ENCODE measurements at regions not wholly inside any gene's neighbourhood (a gene's known extent, or its start where the extent isn't known, plus 50 kb on each side); places are given as distances from the start of the nearest gene placed in this dataset.

GRCh38 chr1:31501505-31501904, 74.8 kb upstream of the TINAGL1 start:
- Histone ChIP-seq H3K27ac (ENCODE audit: extremely low read length, insufficient read depth, low read length) (no peak overlapping the region), H3K9me3 (ENCODE audit: low read length) (no peaks in the 10 kb centered on the region), H3K4me2 (ENCODE audit: low read depth, low read length) (no peak overlapping the region), H3K4me1 (ENCODE audit: insufficient read depth, low read length) (peaks cover 46% of the 10 kb centered on the region), H3K4me3 (replicated peaks in 1 of 3; ENCODE audit: insufficient read depth in 1 of 3, low read depth in 2 of 3, low read length in 3 of 3) (no peak overlapping the region), H4K20me1 (ENCODE audit: insufficient read depth, low read length) (no peaks in the 10 kb centered on the region), H3K27me3 (ENCODE audit: control insufficient read depth in 1 of 2, insufficient read depth in 2 of 2, low read length in 2 of 2) (no peaks in the 10 kb centered on the region), H2AFZ (ENCODE audit: low read length) (no peak overlapping the region), H3K79me2 (ENCODE audit: insufficient read depth, low read length) (no peaks in the 10 kb centered on the region), H3K36me3 (replicated peaks in 1 of 2; ENCODE audit: control insufficient read depth in 1 of 2, insufficient read depth in 2 of 2, low read length in 2 of 2) (no peaks in the 10 kb centered on the region), H3K9ac (ENCODE audit: insufficient read depth, low read depth, low read length) (no peak overlapping the region)
- 44% methylated on average over 5 of the region's 5 CpGs for WGBS (ENCODE audit: low lambda C conversion rate)
- ATAC-seq = peak; percentile 80
- in situ Hi-C loops (cut with HindIII; ENCODE audit: extremely low pct_ligation_motif_present, low pct_unique_long_range_greater_than_20kb) (no loop called here), intact Hi-C loops (cut with micrococcal nuclease; ENCODE audit: unreplicated experiment) (loop anchor here (10.0 kb wide), 1 partner anchor 57 kb away; no protein-coding TSS in a partner anchor)
- POLR2A ChIA-PET = interaction anchor here (1.2 to 2.2 kb wide), 3 partner anchors 9 to 22 kb away, joined by 3 to 9 read pairs (median 4); no protein-coding TSS in a partner anchor
- DNase-seq (ENCODE audit: low spot score) = no peak
- no peak for FAIRE-seq
- 0 out of 2 replicates have a peak, but pooled peaks have one; percentile 23 for TF ChIP-seq RAD21 (CRISPR knock-in tag; IDR thresholded peaks at IDR 0.05)
- TF ChIP-seq NFE2L1 (CRISPR knock-in tag; IDR thresholded peaks at IDR 0.05; ENCODE audit: borderline replicate concordance) = no peak
- TF ChIP-seq SMC3 (IDR thresholded peaks at IDR 0.05; ENCODE audit: low read length) = peak; percentile 7; the same call in 1 of the 2 replicates
- TF ChIP-seq CTCF (CRISPR knock-in tag; IDR thresholded peaks at IDR 0.05) = 0 out of 2 replicates have a peak, but pooled peaks have one; percentile 8
- TF ChIP-seq ERF (CRISPR knock-in tag; IDR thresholded peaks at IDR 0.05) = no peak
- 0 out of 2 replicates have a peak, but pooled peaks have one; percentile 16 for TF ChIP-seq ZNF574 (CRISPR knock-in tag; IDR thresholded peaks at IDR 0.05)
- no peak for TF ChIP-seq KLF11 (CRISPR knock-in tag; IDR thresholded peaks at IDR 0.05)
- no TSS peak for BruUV-seq (replicated peaks)
- CTCF ChIA-PET (ENCODE audit: low intra/inter-chr PET ratio, low total read pairs) = no interaction called here

All from HepG2 (cell line).